ENCODE measurements at regions not wholly inside any gene's neighbourhood (a gene's known extent, or its start where the extent isn't known, plus 50 kb on each side); places are given as distances from the start of the nearest gene placed in this dataset.

- no peak for DNase-seq
Measured at GRCh38 chr13:30027569-30028455, 177.4 kb upstream of the UBL3 start.

GRCh38 chr13:30026909-30027308, 176.5 kb upstream of the UBL3 start:
- DNase-seq, result no peak

DNA sequence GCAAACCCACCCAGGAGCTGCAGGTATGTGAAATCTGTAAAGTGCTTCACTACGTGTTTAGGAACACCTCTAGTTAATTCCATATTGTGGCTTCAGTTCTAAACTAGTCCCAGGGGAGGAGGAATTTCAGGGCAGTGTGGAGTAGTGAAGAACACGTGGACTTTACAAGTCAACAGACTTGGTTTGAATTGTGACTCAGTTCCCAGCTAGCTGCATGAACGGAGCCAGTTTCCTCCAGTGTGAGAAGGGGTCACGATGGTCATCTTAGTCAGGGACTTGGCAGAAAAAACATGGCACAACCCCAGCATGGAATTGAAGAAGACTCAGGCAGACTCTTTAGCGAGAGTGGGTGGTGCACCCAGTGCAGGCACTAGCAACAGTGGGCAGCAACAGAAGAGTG, 175.7 kb upstream of the UBL3 start:
- DNase-seq, result no peak

GRCh38 chr13:30025351-30025750, 174.9 kb upstream of the UBL3 start:
- DNase-seq, result no peak

DNA sequence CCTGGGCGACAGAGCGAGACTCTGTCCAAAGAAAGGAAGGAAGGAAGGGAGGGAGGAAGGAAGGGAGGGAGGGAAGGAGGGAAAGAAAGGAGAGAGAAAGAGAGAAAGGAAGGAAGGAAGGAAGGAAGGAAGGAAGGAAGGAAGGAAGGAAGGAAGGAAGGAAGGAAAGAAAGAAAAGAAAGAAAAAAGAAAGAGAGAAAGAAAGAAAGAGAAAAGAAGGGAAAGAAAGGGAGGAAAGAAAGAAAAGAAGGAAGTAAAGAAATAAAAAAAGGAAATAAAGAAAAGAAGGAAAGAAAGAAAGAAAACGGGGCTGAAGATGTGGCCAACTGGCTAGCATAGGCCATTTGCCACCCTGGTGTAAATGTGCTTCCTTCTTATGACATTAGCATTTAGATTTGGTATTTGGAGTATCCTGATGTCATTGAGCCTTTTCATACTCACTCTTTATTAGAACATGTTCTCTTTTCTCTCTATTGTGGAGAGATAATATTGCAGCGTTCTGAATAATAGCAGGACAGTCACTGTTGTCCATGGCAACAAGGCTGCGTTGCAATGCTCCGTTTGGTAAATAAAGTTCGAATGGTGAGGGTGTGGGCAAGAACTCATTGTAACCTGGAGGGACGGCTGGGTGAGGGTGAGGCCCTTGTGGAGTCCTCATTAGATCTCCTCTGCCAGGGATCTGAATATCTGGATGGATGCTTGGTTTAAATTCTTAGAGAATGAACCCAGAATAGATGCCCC, 173.9 kb upstream of the UBL3 start:
- DNase-seq, result no peak

GRCh38 chr13:30023196-30023895, 172.9 kb upstream of the UBL3 start:
- no peak for DNase-seq

DNA sequence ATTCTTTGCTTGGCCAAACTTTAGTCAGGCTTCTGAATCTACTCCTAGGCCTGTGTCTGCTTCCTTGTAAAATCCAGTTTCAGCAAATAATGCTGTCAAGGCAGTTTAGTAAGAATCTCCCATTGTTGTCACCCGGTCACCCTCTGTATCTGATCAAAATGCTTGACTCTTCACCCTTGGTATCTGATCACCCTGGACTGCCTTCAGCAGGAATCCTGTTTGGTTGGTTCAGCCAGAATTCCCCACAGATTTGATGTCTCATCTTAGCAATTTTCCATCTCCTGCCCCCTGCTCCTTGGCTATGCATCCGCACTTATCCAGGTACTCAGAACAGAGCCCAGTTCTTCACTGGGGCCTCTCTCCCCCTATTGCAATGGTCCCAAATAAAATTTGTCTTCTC, 172.4 kb upstream of the UBL3 start:
- no peak for DNase-seq

GRCh38 chr13:30022256-30022655, 171.8 kb upstream of the UBL3 start:
- DNase-seq, result no peak

DNA sequence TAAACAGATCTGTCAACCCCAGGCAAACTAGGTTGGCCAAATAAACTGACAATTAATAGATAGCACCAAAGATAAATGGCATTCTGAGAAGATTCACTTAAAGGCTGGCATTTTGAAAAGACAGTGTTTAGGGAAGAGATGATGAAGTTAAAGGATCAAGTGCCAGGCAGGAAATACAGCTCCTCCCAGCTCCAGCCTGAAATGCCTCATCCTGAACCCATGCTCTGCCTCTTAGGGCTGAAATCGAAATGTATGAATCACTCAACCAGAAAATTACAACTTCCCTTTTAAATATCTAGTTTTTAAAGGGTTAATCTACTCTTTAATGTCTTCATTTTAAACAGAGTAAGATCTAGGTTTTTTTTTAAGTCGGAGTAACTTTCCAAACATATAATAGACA, 171.2 kb upstream of the UBL3 start:
- no peak for DNase-seq

- no peak for DNase-seq
Measured at GRCh38 chr13:30020726-30021312, 170.4 kb upstream of the UBL3 start.

DNA sequence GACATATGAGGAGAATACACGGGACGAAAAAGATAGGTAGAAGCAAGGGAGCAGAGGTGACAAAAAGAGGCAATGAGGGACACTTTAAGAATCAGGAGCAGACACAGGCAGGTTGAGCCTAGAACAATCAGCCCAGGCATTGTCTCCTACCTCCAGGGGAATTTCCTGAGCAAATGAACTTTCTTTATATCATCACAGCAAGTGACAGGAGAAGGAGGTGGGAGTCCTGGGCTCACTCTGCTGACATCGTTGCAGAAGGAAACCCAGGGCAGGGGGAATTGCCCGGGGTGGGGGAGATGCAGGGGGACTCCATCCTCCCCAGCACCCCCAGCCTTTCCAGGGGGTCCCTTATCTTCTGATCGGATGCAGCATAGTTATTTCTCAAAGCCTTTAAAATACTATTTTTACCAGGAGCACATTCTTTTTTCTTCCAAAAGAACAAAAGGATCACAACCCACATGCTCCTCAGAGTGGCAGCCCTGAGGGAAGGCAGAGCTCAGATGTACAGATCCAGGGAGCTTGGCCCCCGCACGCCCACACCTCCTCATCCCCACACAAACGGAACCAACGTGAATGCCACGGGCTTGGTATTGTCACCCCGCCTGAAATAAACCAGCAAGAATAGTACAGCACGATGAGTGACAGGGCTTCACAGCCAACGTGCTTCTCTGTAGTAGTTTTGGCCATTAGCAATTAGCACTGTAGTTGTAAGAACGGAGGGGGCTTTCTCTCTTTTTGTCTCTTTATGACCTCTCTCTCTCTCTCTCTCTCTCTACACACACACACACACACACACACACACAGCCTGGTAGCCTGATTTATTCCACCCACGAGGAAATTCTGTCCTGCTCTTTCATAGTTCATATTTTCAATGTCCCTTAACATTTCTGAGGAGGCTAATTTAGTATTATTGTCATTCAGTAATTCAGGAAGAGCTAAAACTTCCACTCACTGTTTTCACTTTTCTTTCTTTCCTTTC, 169.5 kb upstream of the UBL3 start:
- DNase-seq, result no peak

DNA sequence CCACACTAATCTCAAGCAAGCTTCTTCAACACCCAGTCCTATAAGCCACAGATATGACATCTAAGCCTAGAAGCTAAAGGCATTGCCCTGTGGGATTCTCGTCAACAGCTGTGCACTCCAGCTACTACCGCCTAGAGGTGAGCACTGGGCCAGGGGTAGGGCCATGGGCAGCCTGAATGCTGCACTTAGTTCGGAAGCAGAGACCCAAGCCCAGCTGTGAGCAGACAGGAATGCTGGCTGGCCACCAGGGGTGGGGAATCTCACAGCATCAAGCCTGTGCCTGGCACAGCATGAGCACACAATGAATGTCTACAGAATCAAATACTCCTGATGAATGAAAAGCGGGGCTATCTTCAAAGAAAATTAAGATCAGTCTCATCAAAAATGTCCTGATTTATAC, 167.5 kb upstream of the UBL3 start:
- DNase-seq, result no peak

DNA sequence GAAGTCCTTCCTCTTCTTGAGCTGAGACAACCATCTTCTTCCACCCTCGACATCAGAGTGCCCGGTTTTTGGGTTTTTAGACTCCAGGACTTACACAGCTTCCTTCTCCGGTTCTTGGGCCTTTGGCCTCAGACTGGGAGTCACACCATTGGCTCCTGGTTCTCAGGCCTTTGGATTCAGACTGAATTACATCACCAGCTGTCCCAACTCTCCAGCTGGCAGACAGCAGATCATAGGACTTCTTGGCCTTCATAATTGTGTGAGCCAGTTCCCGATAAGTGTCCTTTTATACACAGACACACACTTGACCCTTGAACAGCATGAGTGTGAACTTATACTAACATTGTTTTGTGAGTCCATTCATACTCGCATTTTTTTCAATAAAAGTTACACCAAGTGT, 166.0 kb upstream of the UBL3 start:
- DNase-seq, result no peak

DNA sequence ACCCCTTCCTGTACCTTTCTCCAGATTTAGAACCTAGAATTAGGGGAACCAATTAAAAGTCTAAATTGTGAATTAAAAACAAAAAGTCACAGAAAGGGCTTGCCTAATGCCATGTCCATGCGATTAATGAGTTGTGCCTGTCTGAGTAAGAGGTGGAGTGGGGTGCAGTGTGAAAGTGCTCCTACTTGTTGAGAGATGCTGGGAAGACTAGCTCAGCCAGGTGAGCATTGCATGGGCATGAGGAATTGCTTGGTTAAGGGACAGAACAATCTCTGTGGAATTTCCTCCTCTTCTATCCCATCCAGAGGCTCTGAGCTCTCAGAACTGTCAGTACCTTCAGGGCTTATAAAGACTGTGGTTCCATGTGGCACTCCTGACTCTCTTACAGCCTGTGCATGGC, 159.0 kb upstream of the UBL3 start:
- no peak for DNase-seq

GRCh38 chr13:30006246-30006645, 155.8 kb upstream of the UBL3 start:
- DNase-seq, result no peak

DNA sequence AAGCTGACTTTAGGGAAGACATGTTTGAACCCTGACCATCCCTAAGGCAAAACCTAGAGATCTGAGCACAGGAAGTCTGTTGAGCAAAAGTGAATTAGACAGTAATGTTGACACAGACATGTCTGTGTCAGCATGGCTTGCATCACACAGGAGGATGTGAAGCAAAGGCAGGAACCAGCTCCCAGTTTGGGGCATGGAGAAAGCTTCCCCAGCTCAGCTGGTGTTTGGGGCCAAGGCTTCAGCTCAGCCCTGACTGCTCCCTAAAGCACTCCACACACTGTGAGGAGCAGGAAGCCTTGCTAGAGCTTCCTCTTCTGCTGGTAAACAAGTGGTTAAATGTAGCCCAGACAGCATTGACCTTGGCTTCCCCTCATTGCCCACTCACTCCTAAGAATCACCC, 153.8 kb upstream of the UBL3 start:
- DNase-seq, result no peak

GRCh38 chr13:30002577-30002976, 152.2 kb upstream of the UBL3 start:
- DNase-seq, result no peak

DNA sequence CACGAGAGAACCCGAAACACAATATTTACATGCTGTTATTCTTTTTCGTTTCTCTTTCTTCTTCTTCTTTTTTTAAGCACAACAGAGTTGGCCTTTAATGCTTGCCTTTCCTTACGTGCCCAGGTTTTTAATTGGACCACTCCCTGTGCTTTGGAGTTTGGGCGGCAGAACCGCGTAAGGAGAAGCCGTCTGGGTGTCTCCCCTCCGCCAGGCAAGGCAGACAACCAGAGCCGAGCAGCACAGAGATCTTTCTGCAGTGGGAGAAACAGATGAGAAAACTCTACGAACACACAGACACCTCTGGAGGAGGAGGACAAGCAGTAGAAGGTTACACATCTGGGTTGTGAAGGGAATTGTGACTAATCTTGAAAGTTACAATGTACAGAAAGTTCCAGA, 150.0 kb upstream of the UBL3 start:
- no peak for DNase-seq

DNA sequence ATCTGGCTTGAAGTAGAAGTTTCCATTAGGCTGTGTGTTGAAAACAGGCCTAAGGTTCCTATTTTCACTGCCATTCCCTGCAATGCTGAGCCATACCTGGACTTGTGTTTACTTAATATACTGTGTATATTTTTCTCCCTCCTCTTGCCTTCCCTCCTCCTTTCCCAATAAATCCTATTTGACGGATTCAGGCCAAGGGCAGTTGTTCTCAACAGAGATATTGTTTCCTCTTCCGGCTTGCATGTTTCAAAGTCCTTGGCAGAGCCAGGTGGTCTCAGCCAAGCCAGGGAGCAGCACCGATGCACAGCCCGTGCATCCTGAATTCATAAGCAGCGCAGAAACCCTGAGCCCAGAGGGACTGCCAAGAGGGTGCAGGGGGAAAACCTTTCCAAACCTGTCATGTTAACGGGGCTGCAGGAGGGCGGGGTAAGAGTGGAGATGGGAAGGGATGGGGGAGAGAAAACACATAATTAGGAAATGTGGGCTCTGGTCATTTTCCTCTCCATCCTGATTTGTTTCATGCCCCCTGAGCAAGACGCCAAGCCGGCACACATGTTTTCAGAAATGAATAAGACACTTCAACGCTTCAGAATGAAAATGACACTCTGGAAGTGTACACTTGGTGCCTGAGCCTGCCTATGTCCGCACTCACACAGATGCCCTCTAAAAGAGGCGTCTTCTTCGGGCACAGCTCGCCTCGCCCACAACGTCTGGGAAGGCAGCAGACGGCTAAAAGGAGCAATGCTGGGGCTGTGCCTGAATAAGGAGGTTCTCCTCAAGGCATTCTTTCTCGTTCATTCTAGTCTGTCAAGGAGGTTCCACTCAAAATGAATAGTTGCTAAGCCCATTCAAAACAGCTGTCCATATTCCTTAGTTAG, 149.3 kb upstream of the UBL3 start:
- no peak for DNase-seq

DNA sequence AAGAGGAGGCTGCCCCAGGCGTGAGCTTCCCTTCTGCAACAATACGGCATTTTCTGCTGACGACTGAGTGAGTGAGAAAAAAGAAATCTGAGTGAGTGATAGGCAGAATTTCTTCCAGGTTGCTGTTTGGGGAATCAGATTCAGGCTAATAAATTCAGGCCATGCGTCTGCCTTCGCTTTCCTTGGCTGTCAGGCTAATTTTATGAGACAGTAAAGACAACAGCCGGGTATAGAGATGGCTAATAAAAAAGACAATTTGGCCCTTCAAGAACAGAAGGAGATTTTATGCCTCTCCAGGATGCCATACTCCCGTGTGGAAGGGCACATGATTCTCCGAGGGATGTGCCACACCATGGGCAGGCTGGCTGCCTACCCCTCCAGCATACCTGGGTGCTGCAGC, 145.9 kb upstream of the UBL3 start:
- DNase-seq, result no peak
